Stimulated activated CD8-positive, alpha-beta memory T cell treated with anti-CD3 and anti-CD28 coated beads, Interleukin-2, amount 100 ng/mL, for 48 hours (primary cell): ENCODE measurements at regions not wholly inside any gene's neighbourhood (a gene's known extent, or its start where the extent isn't known, plus 50 kb on each side); places are given as distances from the start of the nearest gene placed in this dataset.
A peak's percentile ranks its signal among the peaks of the same experiment; 100 is the strongest.

Experiments used
- DNase-seq, 2 donors: peaks; one replicate each; pipeline ENCODE4 v3.0.0-alpha.2; 2020; ENCODE audit warnings: low read depth in 2 of 2

- no peak for DNase-seq
These were observed 100.7 kb downstream of the SPRY1 start for GRCh38 chr4:123497340-123497739.

DNA sequence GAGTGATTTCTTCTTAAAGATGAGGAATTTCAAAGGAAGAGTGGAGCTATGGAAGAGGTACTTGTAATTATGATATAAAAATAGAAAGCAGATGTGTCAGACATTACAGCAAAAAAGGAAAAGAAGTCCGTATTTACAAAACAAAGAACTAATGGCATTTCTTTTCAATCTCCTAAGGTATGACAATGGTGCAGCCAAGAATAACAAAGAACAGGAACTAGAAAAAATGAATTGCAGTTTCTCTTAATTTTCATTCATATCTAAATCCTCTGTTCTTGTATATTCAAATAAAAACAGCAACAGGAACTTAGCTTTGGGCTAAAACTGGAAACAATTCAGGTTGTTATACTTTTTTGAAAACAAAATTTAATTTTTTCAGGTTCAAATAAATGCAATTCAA, 105.1 kb downstream of the SPRY1 start:
- no peak for DNase-seq

DNA sequence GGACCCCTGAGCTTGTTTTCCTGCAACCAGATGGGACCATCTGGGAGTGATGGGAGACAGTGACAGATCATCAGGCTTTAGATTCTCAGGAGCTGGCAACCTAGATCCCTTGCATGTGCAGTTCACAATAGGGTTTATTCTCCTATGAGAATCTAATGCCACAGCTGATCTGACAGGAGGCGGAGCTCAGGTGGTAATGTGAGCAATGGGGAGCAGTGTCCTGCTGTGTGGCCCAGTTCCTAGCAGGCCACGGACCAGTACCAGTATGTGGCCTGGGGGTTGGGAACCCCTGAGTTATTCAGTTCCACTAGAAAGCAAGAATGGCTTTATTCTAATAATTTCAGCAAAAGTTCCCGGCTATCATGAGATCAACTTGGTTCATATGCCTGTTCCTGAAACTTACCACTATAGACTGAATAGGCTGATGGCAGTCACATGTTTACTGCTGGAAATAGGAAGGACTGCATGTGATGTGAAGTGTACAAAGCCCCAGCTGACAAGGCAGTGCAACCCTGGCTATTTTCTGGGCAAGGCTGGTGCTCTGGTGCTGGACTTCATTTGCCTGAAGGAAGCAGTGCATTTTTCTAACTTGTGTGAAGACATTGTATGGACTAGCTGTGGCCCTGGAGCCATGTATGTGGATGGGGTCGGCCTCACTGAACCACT, 107.2 kb downstream of the SPRY1 start:
- no peak for DNase-seq

DNA sequence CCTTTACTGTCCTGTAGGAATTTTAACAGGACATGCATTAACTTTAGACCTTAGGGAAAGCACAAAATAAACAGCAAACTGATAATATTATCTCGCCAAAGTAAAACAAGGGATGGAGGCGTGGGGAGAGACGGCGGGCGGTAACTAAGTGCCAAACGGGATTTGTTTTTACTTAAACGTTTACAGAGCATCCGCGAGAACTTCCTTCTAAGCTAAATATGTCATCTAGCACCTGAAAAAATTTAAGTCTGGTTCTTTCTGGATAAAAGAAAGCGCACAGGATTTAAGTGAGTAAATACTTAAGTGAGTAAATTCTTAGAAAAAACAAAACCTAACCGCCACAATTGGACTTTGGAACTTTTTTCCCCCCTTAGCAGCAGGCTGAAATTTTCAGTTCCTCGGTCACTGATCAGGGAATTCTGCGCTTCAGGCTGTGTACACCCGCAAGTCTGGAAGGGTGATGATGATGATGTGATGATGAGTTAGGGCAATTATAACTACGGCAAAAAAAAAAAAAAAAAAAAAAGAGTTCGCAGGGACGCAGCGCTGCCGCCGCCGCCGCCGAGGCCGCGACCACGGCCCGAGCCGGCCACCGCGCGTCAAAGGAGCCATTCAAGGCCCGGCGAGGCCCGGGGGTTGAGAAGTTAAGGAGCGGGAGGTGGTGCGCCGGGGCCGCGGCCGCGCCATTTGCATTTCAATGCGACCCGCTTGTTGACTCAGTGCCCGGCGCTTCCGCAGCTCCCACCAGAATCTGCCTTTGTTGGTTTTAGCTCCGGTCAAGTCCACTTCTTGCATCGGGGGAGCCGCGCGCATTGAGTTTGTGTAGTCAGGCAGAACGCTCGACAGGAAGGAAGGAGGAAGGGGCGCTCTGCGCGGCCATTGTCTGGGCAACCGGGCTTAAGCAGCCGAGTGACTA, 108.8 kb downstream of the SPRY1 start:
- DNase-seq: peak; percentile 6 to 24

- DNase-seq: no peak
These were observed 109.6 kb downstream of the SPRY1 start for GRCh38 chr4:123506011-123506695.

DNA sequence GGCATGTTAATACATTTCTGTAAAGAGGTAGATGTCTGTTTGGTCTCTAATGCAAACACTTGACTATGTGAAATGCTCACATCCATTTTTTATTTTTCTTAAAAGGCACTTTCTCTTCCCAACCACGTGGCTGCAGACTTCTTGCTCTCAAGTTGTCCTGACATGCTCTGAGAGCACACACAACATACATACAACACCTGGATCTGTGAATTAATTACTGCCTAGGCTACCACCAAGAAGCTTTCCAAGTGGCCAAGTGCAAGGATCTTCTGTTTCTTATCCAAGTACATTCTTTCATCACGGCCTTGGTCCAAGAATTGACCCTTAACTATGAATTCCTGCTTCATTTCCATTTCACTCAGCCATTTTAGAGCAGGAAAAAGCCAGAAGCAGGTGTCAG, 110.8 kb downstream of the SPRY1 start:
- DNase-seq: no peak

GRCh38 chr4:123510221-123510620, 113.6 kb downstream of the SPRY1 start:
- no peak for DNase-seq

DNA sequence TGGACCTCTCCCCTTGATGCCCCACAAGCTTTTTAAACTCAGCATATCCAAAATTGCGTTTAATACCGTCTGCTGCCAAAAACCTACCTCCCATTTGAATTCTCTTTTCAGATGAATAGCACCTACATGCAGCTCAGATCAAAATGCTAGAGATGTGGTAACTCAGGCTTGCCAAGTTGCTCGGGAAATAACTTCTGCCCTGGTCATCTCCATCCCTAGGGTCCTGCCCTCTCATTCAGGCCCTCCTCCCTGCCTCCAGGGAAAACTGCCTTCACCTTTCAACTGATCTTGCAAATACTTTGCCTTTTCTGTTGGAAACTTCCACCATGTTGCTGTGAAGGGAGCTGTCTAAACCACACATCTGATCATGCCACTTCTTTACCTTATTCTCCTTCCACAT, 114.1 kb downstream of the SPRY1 start:
- DNase-seq: no peak

DNA sequence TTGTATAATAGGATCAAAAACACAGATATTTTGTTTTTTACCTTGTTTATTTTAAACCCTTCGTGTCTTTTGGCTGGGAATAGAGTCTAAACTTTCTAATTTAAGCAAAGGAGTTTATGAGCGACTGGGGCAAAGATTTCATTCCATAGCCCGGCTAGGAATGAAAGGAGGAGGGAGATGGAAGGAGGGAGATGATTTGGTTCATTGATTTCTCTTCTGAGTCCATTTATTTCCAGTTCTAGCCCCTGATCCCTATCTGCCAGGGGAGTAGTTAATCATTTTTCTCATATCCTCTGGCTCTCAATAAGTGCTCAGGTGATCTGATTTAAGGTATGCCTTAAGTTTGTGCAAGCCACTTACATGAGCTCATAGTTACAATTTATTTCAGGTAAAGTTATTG, 120.0 kb downstream of the SPRY1 start:
- no peak for DNase-seq

DNA sequence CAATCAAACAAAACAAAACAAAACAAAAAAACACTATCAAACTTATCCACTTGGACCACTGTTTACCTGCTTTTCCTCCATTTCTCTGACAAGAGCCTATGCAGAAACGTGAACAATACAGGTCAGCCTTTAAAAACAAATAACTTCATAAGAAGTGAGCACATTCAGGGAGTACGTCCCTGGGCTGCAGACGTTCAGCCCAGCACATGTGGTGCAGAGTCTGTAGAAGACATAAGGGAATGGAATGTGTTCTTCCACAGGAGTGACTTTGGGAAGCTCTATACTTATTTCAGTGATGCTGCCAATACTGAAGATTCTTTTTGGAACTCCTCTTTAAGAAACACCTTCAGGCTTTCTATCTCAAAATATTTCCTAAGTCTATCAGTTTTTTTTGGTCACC, 120.6 kb downstream of the SPRY1 start:
- no peak for DNase-seq

DNA sequence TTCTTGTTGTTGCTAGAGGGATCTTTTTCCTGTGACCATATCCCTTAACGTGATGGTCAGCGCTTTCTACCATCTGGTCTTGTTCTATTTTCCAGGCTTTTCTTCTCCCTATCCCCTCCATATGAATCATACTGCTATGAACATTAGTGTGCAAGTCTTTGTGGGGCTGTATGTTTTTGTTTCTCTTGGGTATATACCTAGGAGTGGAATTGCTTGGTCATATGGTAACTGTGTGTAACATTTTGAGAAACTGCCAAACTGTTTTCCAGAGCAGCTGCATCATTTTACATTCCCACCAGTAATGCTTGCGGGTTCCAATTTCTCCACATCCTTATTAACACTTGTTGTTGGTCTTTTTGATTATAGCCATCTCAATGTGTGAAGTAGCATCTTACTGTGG, 121.4 kb downstream of the SPRY1 start:
- no peak for DNase-seq

DNA sequence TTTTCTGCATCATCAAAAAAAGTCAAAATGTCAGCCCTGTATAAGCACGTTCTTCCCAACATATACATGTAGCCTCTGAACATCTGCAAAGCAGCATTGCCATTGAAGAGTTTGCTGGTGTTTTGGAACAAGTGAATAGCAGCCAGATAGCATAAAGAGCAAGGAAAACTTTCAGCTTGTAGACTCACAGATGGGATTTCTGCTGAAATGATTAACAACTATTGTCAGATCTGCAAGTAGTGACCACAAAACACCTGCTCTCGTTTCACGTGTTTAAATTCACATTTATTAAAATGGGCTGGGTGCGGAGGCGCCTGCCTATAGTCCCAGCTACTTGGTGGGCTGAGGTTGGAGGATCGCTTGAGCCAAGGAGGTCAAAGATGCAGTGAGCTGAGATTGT, 123.7 kb downstream of the SPRY1 start:
- DNase-seq: no peak

DNA sequence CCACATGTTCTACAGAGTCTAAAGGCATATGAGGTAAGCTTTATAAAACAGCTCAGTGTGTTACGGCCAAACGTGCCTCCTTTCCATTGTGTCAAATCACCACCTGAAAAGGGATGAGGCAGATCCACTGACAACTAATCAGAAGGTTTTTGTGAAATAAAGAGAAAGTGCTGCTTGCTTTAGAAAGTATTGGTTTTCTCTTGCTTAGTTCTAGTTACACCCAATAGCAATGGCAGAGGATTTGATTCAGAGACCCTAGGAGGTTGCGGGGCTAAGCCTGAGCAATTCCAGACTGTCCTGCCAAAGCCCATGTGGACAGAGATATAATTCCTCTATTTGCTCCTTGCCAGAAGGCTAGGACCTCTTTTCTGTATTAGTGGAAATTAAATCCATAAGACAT, 125.5 kb downstream of the SPRY1 start:
- no peak for DNase-seq

- DNase-seq: no peak
These were observed 126.1 kb downstream of the SPRY1 start for GRCh38 chr4:123522646-123523045.

GRCh38 chr4:123524958-123525628, 128.5 kb downstream of the SPRY1 start:
- DNase-seq: no peak

- peak in 1 of 2 donors; percentile 11 for DNase-seq
These were observed 129.9 kb downstream of the SPRY1 start for GRCh38 chr4:123526511-123526910.

DNA sequence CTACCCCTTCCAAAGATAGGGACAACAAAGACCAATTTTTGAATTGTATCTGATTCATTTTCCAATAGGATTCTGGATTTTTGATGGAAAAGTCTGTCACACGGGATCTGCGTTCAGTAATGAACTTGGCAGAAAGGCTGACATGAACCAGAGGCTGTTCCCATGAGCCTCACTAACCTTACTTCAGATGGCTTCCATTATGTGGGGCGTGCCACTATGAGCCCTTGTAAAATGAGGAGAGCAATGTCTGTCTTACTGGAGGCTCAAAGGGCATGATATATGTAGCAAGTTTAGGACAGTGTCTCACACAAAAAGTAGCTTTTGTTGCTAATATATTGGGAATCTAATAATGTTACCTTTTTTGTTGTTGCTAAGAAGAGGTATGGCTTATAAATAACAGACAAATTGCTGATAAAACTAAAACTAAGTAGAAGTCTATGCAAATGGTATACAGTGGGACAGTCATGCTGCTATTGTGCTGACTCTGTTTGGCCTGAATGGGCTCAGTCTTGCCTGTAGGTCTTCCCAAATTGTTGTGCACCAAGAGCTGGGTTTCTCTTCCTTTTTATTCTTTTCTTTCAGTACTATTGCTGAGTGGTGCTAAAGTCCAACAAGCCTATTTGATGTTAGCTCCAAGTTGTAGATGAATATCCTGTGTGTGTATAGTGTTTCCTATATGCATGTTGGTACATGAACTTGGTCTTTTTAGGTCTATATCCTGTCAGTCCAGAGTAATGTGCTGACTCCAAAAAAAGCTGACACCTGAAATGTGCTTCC, 132.1 kb downstream of the SPRY1 start:
- DNase-seq: no peak

GRCh38 chr4:123529278-123529568, 132.6 kb downstream of the SPRY1 start:
- no peak for DNase-seq

DNA sequence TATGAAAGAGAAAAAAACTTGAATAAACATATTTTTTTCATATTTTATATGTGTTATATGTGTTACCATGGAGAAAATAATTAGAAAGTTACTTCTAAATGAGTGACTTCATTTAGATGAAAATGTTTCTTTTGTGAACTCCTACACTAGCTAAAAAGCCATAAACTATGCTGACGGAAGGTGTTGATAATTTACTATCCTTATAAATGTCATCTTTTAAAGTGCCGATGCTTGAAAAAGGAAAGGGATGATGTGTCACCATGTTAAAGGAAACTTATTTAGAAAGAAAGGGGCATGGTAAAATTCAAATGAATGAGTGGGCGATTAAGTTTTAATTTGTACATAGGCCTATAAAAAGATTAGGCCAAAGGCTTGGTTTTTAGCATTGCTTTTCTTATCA, 133.8 kb downstream of the SPRY1 start:
- no peak for DNase-seq

DNA sequence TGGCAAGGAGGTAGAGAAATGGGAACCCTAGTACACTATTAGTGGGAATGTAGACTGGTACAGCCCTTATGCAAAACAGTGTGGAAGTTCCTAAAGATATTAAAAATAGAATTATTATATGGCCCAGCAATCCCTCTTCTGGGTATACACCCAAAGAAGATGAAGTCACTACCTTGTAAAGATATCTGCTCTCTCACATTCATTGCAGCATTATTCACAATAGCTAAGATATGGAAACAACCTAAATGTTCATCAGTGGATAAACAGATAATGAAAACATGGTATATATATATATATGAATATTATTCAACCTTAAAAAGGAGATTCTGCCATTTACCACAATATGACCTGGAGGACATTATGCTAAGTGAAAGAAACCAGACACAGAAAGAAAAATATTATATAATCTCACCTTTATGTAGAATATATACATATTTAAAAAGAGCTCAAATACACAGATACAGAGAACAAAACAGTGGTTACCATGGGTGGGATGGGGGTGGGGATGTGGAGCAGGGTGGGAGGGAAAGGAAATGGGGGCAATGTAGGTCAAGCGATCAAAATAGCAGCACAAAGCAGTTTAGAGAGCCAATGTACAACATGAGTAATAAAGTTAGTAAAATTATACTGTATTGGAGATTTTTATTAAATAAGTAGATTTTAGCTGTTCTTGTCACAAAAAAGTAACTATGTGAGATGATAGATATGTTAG, 138.6 kb downstream of the SPRY1 start:
- DNase-seq: no peak

DNA sequence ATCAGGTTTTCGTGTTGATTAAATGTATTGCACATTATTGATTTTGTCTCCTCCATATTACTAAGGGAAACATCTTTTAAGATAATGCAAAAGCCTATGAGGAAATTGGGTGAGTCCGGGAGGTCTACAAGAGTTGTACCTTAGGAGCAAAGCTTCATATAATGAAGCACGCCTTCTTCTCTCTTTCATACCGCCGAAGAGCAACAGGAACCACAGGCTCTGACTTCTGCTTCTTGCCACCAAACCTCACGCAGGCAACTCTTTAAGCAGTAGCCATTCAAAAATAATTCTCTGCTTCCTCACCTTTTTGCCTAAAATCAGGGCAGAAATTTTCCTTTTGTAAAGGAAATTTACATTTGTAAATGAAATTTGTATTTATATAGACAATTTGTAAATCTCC, 139.6 kb downstream of the SPRY1 start:
- DNase-seq: no peak
